Bronchial epithelial cell (primary cell): ENCODE measurements at regions not wholly inside any gene's neighbourhood (a gene's known extent, or its start where the extent isn't known, plus 50 kb on each side); places are given as distances from the start of the nearest gene placed in this dataset.

ENCODE experiments used
- DNase-seq: peaks from one replicate; pipeline ENCODE4 v3.0.0-alpha.2; 2010; ENCODE audit warnings: low read depth
- FAIRE-seq: peaks from 2 replicates; lab custom pipeline; 2011; peaks lifted over from hg19 to GRCh38; lab: Jason Lieb, UNC
- H3K27me3 ChIP-seq: 2 replicates; pipeline ENCODE4 v1.5.1; 2011; ENCODE audit warnings: low read length; ENCODE audit not compliant: control insufficient read depth, insufficient read depth
- H3K36me3 ChIP-seq: 2 replicates; pipeline ENCODE4 v1.5.1; 2011; ENCODE audit warnings: low read length; ENCODE audit not compliant: control insufficient read depth, insufficient read depth
- H3K4me3 ChIP-seq: 2 replicates; pipeline ENCODE4 v1.5.1; 2011; ENCODE audit warnings: mild to moderate bottlenecking, low read depth, low read length, control low read depth
- CTCF ChIP-seq: IDR thresholded peaks from 2 replicates; pipeline ENCODE4 v1.5.1; 2011; ENCODE audit warnings: mild to moderate bottlenecking, moderate library complexity, low read length, control low read depth, inconsistent platforms; ENCODE audit not compliant: insufficient read depth, severe bottlenecking

- no peak overlapping the region for H3K4me3 ChIP-seq
- no peaks in the 10 kb centered on the region for H3K36me3 ChIP-seq
- no peak for TF ChIP-seq CTCF
- FAIRE-seq (no peak), DNase-seq (no peak)
- no peaks in the 10 kb centered on the region for H3K27me3 ChIP-seq
Observed at GRCh38 chr2:175840256-175840655, 161.8 kb downstream of the LNPK start.

- Histone ChIP-seq H3K36me3 (no peaks in the 10 kb centered on the region), H3K27me3 (no peaks in the 10 kb centered on the region), H3K4me3 (no peak overlapping the region)
- no peak for TF ChIP-seq CTCF
- DNase-seq (peak; percentile 31), FAIRE-seq (no peak)
Observed at GRCh38 chr2:175838979-175839378, 163.1 kb downstream of the LNPK start.

GRCh38 chr2:175837046-175837445 is 165.0 kb downstream of the LNPK start:
- no peaks in the 10 kb centered on the region for H3K36me3 ChIP-seq
- DNase-seq (peak; percentile 52), FAIRE-seq (no peak)

GRCh38 chr2:175836361-175836760 is 165.7 kb downstream of the LNPK start:
- DNase-seq (no peak), FAIRE-seq (no peak)
- no peak overlapping the region for H3K4me3 ChIP-seq

More at GRCh38 chr2:175837046-175837445, 165.0 kb downstream of the LNPK start:
- no peak overlapping the region for H3K4me3 ChIP-seq
- no peaks in the 10 kb centered on the region for H3K27me3 ChIP-seq
- TF ChIP-seq CTCF, result no peak

GRCh38 chr2:175834477-175834876 is 167.6 kb downstream of the LNPK start:
- FAIRE-seq, result no peak
- Histone ChIP-seq H3K27me3 (no peaks in the 10 kb centered on the region), H3K4me3 (no peak overlapping the region), H3K36me3 (no peaks in the 10 kb centered on the region)
- no peak for TF ChIP-seq CTCF
- DNase-seq, result no peak

More at GRCh38 chr2:175836361-175836760, 165.7 kb downstream of the LNPK start:
- Histone ChIP-seq H3K36me3 (no peaks in the 10 kb centered on the region), H3K27me3 (no peaks in the 10 kb centered on the region)
- TF ChIP-seq CTCF, result no peak

- FAIRE-seq, result no peak
Observed at GRCh38 chr2:175832866-175833265, 169.2 kb downstream of the LNPK start.

More at GRCh38 chr2:175832866-175833265, 169.2 kb downstream of the LNPK start:
- Histone ChIP-seq H3K27me3 (no peaks in the 10 kb centered on the region), H3K36me3 (no peaks in the 10 kb centered on the region), H3K4me3 (no peak overlapping the region)
- no peak for TF ChIP-seq CTCF
- no peak for DNase-seq
